Gastrocnemius medialis (tissue), 4 donors: ENCODE measurements at regions not wholly inside any gene's neighbourhood (a gene's known extent, or its start where the extent isn't known, plus 50 kb on each side); places are given as distances from the start of the nearest gene placed in this dataset.

Experiments
- CTCF ChIP-seq, 5 experiments: fragments of 450-650 bp in 3 of 5; fragments of 200-600 bp in 2 of 5; sonication (generic) in 2 of 5; IDR thresholded peaks in 4 of 5; conservative IDR thresholded peaks in 1 of 5; 1 replicate in 4 of 5; 2 replicates in 1 of 5; pipeline ENCODE4 v1.5.1; 2016 to 2019; ENCODE audit warnings: antibody characterized with exemption in 5 of 5, mild to moderate bottlenecking in 3 of 5, moderate library complexity in 3 of 5
- POLR2A ChIP-seq, 2 donors: fragments of 450-650 bp; IDR thresholded peaks; one replicate each; pipeline ENCODE4 v1.6.1; 2017; ENCODE audit warnings: antibody characterized with exemption in 2 of 2, mild to moderate bottlenecking in 2 of 2, moderate library complexity in 2 of 2

- no peak for TF ChIP-seq POLR2A (IDR thresholded peaks at IDR 0.05)
- TF ChIP-seq CTCF (IDR thresholded peaks at IDR 0.05 in 4 of 5, conservative IDR thresholded peaks at IDR 0.05 in 1 of 5), result no peak
These were observed 910.6 kb downstream of the KCNMA1 start for GRCh38 chr10:76727038-76727437.
